ENCODE measurements at regions not wholly inside any gene's neighbourhood (a gene's known extent, or its start where the extent isn't known, plus 50 kb on each side); places are given as distances from the start of the nearest gene placed in this dataset.

- Histone ChIP-seq H3K9me3 (no peaks in the 10 kb centered on the region), H3K4me1 (no peaks in the 10 kb centered on the region), H3K27me3 (no peaks in the 10 kb centered on the region), H3K36me3 (no peaks in the 10 kb centered on the region), H3K27ac (no peak overlapping the region), H3K4me3 (no peak overlapping the region)
- TF ChIP-seq EP300 (IDR thresholded peaks at IDR 0.05) (no peak), CTCF (IDR thresholded peaks at IDR 0.05) (no peak), POLR2AphosphoS5 (IDR thresholded peaks at IDR 0.05) (no peak)
- intact Hi-C loops (cut with DNase I), result no loop called here
- no peak for DNase-seq
Measured at GRCh38 chr3:6770397-6770690, 90.6 kb upstream of the GRM7 start.

GRCh38 chr3:6771171-6771570, 89.7 kb upstream of the GRM7 start:
- H3K27ac ChIP-seq, result no peak overlapping the region

GRCh38 chr3:6779140-6779539, 81.8 kb upstream of the GRM7 start:
- no peak for TF ChIP-seq CTCF (IDR thresholded peaks at IDR 0.05)
- TF ChIP-seq EP300 (IDR thresholded peaks at IDR 0.05), result no peak
- TF ChIP-seq POLR2AphosphoS5 (IDR thresholded peaks at IDR 0.05), result no peak
- DNase-seq, result no peak
- intact Hi-C loops (cut with DNase I), result no loop called here
- H3K27me3 ChIP-seq, result no peaks in the 10 kb centered on the region
- no peak overlapping the region for H3K4me3 ChIP-seq
- no peak overlapping the region for H3K27ac ChIP-seq
- H3K4me1 ChIP-seq, result no peaks in the 10 kb centered on the region
- no peaks in the 10 kb centered on the region for H3K36me3 ChIP-seq
- 92 to 95% methylated on average over 6 of the region's 6 CpGs for WGBS, 2 donors
- H3K9me3 ChIP-seq, result no peaks in the 10 kb centered on the region

More at GRCh38 chr3:6771171-6771570, 89.7 kb upstream of the GRM7 start:
- H3K36me3 ChIP-seq, result no peaks in the 10 kb centered on the region
- H3K27me3 ChIP-seq, result no peaks in the 10 kb centered on the region
- H3K4me3 ChIP-seq, result no peak overlapping the region
- 74 to 84% methylated on average over 5 of the region's 5 CpGs for WGBS, 2 donors
- TF ChIP-seq POLR2AphosphoS5 (IDR thresholded peaks at IDR 0.05) (no peak), POLR2A (IDR thresholded peaks at IDR 0.05) (no peak), CTCF (IDR thresholded peaks at IDR 0.05) (no peak), EP300 (IDR thresholded peaks at IDR 0.05) (no peak)
- no peak for DNase-seq
- intact Hi-C loops (cut with DNase I), result no loop called here
- H3K4me1 ChIP-seq, result no peaks in the 10 kb centered on the region
- H3K9me3 ChIP-seq, result no peaks in the 10 kb centered on the region

- WGBS, 2 donors, result 76 to 85% methylated on average over 3 of the region's 3 CpGs
- H3K36me3 ChIP-seq, result no peaks in the 10 kb centered on the region
- H3K27ac ChIP-seq, result no peak overlapping the region
- H3K9me3 ChIP-seq, result no peaks in the 10 kb centered on the region
- no peak for DNase-seq
- TF ChIP-seq POLR2AphosphoS5 (IDR thresholded peaks at IDR 0.05) (no peak), POLR2A (IDR thresholded peaks at IDR 0.05) (no peak), EP300 (IDR thresholded peaks at IDR 0.05) (no peak), CTCF (IDR thresholded peaks at IDR 0.05) (no peak)
- H3K27me3 ChIP-seq, result no peaks in the 10 kb centered on the region
- intact Hi-C loops (cut with DNase I), result no loop called here
- H3K4me1 ChIP-seq, result no peaks in the 10 kb centered on the region
- no peak overlapping the region for H3K4me3 ChIP-seq
Measured at GRCh38 chr3:6781092-6781491, 79.8 kb upstream of the GRM7 start.

GRCh38 chr3:6785726-6786125, 75.2 kb upstream of the GRM7 start:
- no peak for TF ChIP-seq POLR2AphosphoS5 (IDR thresholded peaks at IDR 0.05)
- TF ChIP-seq CTCF (IDR thresholded peaks at IDR 0.05), result no peak
- no peak for TF ChIP-seq POLR2A (IDR thresholded peaks at IDR 0.05)
- no peaks in the 10 kb centered on the region for H3K36me3 ChIP-seq
- H3K27ac ChIP-seq, result no peak overlapping the region
- no peak for DNase-seq
- H3K4me1 ChIP-seq, result no peaks in the 10 kb centered on the region
- H3K27me3 ChIP-seq, result no peaks in the 10 kb centered on the region
- H3K4me3 ChIP-seq, result no peak overlapping the region
- no peaks in the 10 kb centered on the region for H3K9me3 ChIP-seq
- intact Hi-C loops (cut with DNase I), result no loop called here
- 58 to 61% methylated on average over 2 of the region's 2 CpGs for WGBS, 2 donors
